ENCODE measurements at regions not wholly inside any gene's neighbourhood (a gene's known extent, or its start where the extent isn't known, plus 50 kb on each side); places are given as distances from the start of the nearest gene placed in this dataset.

GRCh38 chr3:68055215-68055614 lies 400.8 kb upstream of the SUCLG2 start:
- no peak for TF ChIP-seq CTCF (IDR thresholded peaks at IDR 0.05; ENCODE audit: insufficient read depth, low read length)
- TF ChIP-seq POLR2AphosphoS5 (IDR thresholded peaks at IDR 0.05; ENCODE audit: low read depth) = no peak
- TF ChIP-seq, protein P1, sequence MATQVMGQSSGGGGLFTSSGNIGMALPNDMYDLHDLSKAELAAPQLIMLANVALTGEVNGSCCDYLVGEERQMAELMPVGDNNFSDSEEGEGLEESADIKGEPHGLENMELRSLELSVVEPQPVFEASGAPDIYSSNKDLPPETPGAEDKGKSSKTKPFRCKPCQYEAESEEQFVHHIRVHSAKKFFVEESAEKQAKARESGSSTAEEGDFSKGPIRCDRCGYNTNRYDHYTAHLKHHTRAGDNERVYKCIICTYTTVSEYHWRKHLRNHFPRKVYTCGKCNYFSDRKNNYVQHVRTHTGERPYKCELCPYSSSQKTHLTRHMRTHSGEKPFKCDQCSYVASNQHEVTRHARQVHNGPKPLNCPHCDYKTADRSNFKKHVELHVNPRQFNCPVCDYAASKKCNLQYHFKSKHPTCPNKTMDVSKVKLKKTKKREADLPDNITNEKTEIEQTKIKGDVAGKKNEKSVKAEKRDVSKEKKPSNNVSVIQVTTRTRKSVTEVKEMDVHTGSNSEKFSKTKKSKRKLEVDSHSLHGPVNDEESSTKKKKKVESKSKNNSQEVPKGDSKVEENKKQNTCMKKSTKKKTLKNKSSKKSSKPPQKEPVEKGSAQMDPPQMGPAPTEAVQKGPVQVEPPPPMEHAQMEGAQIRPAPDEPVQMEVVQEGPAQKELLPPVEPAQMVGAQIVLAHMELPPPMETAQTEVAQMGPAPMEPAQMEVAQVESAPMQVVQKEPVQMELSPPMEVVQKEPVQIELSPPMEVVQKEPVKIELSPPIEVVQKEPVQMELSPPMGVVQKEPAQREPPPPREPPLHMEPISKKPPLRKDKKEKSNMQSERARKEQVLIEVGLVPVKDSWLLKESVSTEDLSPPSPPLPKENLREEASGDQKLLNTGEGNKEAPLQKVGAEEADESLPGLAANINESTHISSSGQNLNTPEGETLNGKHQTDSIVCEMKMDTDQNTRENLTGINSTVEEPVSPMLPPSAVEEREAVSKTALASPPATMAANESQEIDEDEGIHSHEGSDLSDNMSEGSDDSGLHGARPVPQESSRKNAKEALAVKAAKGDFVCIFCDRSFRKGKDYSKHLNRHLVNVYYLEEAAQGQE (IDR thresholded peaks at IDR 0.05; ENCODE audit: insufficient replicate concordance, low read depth) = no peak
